ENCODE measurements at regions not wholly inside any gene's neighbourhood (a gene's known extent, or its start where the extent isn't known, plus 50 kb on each side); places are given as distances from the start of the nearest gene placed in this dataset.

DNA sequence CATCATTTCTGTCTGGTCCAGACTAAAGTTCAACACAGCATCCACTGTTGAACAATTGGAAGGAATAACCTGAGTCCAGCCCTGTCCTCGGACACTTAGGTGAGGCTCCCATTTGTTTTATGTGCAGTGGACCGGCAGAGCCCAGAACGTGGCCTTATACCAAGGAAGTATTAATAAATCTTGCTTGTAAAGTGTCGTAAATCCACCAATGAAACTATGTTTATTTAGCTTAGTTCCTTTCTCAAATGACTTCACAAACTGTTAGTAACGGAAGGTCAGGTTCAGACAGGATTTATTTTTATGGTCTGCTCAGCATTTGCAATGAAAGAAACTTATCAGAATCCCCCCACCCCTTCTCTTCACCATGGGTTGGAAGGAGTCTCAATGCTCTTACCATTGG lies 149.5 kb downstream of the PCSK1 start:
- no peak for DNase-seq (ENCODE audit: low spot score)

GRCh38 chr5:96282020-96282419 lies 151.0 kb downstream of the PCSK1 start:
- no peak for DNase-seq (ENCODE audit: low spot score)

DNA sequence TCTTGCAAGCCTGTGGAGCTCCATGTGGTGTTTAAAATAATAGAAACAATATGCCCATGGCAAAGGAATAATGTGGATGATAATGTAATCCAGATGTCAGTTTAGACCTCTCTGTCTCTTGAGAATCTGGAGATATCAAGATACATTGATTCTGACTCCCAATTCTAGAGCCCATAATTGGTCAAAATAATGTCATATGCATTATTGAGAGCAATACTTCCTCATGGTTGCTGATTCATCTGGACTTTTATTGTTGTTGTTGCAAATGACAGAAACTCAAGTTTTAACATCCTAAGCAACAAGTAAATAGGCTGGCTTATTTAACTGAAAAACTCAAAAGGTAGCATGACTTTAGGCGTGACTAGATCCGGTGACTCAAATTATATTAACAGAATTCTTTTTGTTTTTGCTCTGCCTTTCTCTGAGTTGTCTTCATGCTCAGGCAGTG lies 152.1 kb downstream of the PCSK1 start:
- no peak for DNase-seq (ENCODE audit: low spot score)

DNA sequence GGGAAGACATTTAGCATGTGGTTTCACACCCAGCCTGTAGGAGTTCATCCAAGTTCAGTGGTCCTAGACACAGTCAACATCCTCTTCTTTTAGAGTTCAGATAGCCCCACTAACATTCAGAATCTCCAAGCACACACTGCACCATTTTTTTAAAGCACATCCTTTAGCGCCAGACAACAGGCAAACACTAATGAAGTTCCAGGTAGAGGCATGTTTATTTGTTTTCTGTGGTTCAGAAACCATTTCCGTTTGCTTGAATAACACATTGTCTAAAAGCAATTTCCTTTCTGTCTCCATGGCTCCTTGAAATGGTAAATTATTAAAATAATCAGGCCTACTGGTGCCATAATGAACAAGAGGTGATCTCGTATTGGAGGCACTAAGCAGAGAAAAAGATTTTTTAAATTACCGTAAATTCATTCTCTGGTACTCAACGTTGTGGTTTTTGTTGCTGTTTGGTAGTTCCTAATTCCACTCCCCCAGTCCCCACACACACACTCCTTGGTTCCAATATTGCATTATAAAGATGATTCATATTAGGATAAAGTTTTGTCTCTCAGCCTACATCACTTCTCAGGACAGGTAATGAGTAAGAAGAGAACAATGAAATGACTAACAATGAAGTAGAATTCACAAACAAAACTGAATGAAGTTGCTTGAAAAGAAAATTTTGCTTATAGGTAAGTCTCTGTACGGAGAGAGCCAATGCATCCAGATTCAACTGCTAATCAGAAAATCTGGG lies 153.1 kb downstream of the PCSK1 start:
- no peak for DNase-seq (ENCODE audit: low spot score)

DNA sequence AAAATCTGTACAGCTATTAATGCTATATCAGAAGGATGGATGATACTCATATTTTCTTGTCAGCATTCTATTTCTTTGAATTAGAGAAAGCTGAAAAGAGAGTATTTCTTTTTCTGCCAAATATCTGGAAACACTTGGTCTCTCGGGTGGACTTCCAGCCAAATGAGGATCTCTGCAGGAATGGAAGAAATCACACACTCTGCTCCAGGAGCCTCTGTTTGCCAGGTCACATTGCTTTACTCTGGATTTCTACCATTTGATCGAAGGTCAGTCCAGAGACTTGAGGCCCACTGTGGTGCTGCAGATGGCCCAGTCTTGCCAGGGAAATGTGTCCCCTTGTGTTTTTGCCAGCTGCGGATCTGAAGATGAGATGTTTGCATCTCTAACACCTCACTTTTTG lies 154.1 kb downstream of the PCSK1 start:
- DNase-seq (ENCODE audit: low spot score), result no peak

DNA sequence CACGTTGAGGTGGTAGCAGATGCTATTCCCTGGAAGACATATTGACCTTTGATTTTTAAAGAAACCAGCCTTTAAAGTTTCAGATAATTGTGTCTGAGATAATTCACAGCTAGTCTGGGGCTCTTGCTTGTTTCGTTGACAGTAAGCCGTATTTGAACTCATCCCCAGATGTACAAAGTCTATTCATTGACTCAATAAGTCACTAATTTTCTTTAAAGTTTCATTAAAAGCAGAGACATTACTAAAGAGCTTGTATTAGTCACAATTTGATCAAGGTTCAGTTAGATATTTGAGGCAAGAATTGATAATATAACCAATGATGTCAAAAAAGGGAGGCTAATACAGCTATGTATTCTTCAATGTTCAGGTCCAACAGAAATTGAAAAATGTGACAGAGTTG lies 158.0 kb downstream of the PCSK1 start:
- DNase-seq (ENCODE audit: low spot score), result no peak

DNA sequence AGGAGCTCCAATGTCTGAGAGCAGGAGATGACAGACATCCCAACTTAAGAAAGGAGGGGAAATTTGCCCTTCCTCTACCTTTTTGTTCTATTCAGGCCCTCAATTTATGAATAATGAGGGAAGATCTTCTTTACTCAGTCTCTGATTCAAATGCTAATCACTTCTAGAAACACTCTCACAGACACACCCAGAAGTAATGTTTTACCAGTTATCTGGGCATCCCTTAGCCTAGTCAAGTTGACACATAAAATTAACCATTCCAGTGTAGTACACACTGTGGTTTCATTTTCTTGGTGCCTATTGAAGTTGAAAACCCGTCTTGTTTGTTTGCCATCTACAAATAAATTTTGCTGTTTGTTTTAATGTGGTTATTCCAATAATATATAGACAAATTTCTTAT lies 167.6 kb downstream of the PCSK1 start:
- no peak for DNase-seq (ENCODE audit: low spot score)

- no peak for DNase-seq (ENCODE audit: low spot score)
Measured at GRCh38 chr5:96264047-96264446, 169.0 kb downstream of the PCSK1 start.

DNA sequence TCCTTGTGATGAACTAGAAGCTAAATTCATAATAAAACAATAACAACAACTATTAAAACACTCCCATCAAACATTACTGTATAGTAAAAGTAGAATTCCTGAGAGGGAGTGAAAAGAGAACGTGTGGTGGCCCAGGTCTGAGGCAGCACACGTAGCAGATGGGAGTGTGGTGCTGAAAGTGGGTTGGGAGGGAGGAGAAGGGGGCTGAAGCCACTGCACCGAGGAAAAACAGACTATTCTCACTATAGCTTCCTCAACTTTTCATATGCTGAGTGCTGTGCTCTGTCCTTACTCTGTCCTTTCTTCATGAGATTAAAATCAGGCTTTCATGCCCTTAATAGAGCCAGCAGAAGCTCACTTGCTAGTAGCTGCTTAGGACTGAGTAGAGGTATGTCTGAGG lies 170.9 kb downstream of the PCSK1 start:
- no peak for DNase-seq (ENCODE audit: low spot score)

DNA sequence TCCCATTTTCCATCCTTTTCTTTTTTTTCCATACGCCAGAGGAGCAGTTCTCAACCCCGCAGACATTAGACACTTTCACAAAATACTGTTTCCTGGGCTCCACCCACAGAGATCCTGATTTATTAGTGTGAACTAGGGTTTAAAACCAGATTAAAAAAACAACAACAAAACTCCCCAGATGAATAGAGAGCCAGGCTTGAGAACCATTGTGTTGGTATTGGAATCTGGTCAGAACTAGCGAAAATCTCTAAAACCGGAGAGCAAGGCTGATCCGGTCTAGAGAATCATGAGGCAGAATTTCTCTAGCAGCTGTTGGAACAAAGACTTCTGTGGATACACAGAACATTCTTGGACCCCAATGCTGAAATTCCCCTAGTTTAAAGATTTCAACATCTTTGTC lies 173.0 kb downstream of the PCSK1 start:
- DNase-seq (ENCODE audit: low spot score), result no peak

GRCh38 chr5:96259151-96259772 lies 173.8 kb downstream of the PCSK1 start:
- DNase-seq (ENCODE audit: low spot score), result no peak

DNA sequence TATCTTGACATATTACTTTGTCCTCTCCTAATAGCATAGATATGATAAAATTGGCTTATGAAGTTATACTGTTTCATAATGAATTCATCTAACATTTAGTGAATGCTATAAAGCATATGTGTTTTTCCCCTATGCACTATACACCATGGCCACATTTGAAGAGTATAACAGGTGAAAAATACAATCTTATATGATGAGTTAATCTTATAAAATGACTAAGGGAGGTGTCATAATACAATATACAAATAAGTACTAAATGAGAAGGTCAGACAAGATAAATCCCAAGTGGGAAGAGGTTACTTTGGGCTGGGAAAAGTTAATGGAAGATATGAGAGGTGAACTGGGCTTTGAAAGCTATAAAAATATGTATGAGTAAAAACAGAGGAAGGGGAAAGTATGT lies 174.4 kb downstream of the PCSK1 start:
- no peak for DNase-seq (ENCODE audit: low spot score)

DNA sequence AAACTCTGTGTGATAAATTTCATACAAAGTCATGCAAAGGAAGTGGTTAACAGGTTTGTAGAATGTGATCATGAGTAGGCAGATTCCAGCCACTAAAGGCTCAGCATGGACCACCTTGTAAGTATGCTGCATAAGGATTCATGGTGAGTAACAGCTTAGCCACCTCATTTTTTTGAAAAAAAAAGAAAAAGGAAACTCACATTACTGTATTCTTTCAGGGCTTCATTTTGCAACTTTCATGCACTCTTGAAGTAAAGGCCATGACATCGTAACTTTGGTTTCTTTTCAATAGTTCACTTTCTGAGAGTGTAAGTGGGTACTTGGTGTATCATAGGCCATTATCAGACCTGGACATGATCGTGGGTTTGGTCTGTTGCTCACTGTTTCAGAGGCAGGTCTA lies 175.1 kb downstream of the PCSK1 start:
- DNase-seq (ENCODE audit: low spot score), result no peak

DNA sequence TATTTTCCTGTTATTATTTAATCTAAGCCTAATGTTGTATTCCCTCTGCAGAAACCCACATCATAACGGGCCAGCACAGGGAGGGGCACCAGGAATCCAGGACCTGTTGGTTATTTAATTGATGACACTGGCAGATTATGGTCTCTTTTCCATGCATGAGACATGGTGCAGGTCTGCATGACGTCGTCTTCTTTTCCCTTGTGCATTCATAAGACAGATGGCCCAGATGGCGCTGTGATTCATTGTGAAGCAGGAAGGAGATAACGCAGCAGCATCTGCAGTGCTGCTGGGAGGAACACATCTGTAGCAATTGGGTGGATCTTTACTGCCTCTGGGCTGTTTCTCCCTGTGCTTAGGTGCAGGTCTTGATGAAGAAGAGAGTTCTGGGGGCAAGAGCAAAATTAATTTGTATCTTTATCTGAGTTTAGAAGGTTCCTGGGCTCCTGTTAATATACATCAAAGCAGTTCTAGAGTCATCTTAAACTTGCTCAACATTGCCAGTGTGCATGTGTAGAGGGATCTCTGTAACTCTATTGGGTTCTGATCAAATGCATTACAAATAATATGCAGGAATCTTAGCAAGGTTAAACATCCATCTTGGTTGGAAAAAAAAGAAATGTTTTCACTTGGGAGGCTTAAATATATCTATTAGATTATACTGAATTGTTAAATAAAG lies 176.1 kb downstream of the PCSK1 start:
- no peak for DNase-seq (ENCODE audit: low spot score)

DNA sequence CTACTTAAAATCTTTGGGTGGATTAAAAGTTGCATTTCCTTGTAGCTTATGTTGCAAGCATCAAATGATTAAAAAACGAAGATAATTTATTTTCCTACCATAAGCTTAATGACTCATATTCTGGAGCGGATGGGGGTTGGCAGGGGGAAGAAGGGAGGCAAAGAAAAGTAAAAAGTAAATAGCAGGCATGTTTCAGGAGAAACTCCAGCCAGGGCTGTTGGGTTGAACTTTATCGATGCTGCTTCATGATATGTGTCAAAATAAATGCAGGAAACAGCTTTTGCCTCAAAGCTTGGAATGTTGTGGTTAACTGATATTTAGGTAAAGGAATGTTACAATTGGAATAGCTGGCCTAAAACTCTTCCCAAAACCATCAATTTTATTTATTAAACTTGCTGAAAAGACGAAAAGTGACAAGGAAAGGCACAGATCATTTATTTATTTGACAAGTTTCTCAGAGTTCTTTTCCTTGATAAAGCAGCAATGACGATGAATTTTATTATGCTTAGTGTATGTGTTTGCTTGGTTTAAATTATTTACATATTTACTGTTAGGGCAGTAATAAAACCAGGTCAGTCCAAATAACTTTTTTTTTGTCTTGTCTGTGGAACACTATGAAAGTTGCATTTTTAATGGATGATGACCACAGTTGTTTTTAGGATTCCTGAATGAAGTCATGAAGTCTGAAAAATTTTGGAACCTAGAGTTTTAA lies 177.9 kb downstream of the PCSK1 start:
- no peak for DNase-seq (ENCODE audit: low spot score)

GRCh38 chr5:96253140-96253539 lies 179.9 kb downstream of the PCSK1 start:
- DNase-seq (ENCODE audit: low spot score), result no peak

DNA sequence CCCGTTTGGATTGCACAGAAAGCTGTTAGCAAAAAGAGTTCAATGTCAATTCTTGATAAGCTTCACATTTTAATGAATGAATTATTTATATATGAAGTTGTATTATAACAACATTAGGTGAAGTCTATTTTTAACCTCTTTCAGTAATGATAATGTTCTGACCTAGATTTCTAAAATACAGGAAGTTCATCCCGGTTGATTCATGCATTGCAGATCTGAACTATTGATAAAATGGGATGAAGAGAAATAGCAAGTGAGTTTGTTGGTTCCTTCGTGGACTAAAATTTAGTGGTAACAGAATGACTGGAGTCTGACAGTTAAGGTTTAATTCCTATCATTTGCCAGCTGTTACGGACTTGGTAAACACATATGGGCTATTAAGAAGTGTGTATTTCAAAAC lies 180.5 kb downstream of the PCSK1 start:
- DNase-seq (ENCODE audit: low spot score), result no peak

DNA sequence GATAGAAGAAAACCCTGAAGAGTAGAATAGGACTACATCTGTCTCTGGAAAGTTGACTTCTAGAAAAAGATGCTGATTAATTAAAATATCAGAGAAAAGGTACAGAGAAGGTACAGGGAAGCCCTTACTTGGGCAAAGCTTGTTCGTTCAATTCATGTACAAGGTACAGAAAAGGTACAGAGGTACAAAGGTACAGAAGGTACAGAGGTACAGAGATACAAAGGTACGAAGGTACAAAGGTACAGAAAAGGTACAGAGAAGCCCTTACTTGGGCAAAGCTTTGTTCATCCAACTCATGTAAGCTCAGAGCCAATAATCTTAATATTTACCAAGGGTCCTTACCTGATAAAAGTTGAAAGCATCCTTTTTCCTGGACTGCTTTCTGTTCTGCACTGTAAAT lies 182.3 kb downstream of the PCSK1 start:
- no peak for DNase-seq (ENCODE audit: low spot score)

- no peak for DNase-seq (ENCODE audit: low spot score)
Measured at GRCh38 chr5:96248131-96248530, 184.9 kb downstream of the PCSK1 start.

DNA sequence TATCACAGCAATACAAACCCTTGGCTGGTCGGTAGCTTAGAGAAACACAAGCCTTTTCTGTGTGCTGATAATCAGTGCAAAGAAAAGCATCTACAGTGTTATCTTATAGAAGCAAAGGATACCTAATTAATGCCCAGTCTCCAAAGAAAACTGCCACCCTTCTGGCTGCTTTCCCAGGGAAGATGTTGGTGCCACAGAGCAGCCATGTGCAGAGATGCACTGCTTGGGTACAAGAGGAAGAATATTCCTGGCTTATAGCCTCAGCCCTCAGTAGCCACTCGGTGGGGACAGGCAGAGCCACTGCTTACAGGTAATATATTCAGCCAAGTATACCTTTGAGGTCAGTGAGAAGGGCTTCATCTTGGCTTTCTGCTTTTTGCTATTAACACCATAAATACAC lies 185.3 kb downstream of the PCSK1 start:
- no peak for DNase-seq (ENCODE audit: low spot score)

GRCh38 chr5:96247097-96247701 lies 185.8 kb downstream of the PCSK1 start:
- no peak for DNase-seq (ENCODE audit: low spot score)
